ENCODE measurements at regions not wholly inside any gene's neighbourhood (a gene's known extent, or its start where the extent isn't known, plus 50 kb on each side); places are given as distances from the start of the nearest gene placed in this dataset.

- no peak for DNase-seq
These were observed 195.7 kb downstream of the ZFP36L2 start for GRCh38 chr2:43030551-43031307.

DNA sequence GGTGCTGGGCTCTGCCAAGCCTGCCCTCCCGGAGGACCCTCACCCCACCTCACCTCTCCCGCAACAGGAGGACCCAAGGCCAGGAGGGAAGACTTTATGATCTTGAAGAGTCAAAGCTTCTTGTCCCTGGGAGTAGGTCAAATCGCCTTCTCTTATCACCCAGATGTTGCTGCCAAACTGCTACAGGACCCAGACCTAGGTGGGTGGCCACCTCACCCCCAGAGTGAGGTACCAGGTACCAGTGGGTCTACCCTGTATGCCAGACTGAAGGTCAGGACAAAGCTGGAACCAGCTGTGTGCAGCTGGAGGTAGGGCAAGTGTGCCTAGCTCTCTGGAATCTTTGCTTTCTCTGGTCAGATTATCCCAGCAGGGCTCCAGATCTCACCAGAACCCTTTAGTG lies 197.2 kb downstream of the ZFP36L2 start:
- no peak for DNase-seq

GRCh38 chr2:43028188-43028587 lies 198.2 kb downstream of the ZFP36L2 start:
- no peak for DNase-seq

- no peak for DNase-seq
These were observed 199.1 kb downstream of the ZFP36L2 start for GRCh38 chr2:43027097-43027873.

- no peak for DNase-seq
These were observed 199.8 kb downstream of the ZFP36L2 start for GRCh38 chr2:43026426-43027096.

DNA sequence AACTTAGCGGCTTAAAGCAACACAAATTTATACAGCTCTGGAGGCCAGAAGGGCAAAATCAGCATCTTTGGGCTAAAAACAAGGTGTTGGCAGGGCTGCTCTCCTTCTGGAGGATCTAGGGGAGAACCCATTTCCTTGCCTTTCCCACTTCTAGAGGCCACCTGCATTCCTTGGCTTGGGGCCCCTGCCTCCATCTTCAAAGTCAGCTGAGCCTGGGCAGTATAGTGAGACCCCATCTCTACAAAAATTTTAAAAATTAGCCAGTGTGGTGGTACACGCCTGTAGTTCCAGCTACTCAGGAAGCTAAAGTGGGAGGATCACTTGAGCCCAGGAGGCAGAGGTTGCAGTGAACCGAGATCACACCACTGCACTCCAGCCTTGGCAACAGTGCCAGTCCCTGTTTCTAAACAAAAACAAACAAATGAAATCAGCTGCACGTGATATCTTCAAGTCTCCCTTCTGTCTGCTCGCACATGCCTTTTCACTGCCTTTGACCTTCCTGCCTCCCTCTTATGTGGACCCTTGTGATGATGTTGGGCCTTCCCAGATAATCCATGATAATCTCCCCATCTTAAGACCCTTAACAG lies 200.6 kb downstream of the ZFP36L2 start:
- DNase-seq: no peak

DNA sequence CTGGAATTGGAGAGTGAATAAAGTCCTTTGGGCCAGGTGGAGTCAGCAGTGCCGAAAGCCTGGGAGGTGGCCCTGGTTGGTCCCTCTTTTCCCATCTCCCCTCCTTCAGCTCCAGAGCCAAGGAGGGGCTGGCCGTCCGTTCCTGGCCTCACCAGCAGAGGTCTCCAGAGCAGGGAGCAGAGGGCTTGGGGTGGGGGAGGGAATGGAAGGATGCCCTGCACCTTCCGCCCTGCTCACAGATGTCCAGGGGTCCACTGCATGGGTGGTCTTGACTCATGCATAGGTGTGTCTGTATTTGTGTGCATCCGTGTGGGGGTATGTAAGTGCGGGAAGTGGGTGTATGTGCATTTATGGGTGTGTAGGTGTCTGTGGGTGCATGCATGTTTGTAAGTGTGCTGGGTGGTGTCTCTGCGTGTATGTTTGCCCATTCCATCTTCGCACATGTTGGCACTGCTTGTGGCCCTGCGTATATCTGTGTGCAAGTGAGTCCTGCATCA lies 201.8 kb downstream of the ZFP36L2 start:
- peak; percentile 7 for DNase-seq

GRCh38 chr2:43023791-43024514 lies 202.5 kb downstream of the ZFP36L2 start:
- no peak for DNase-seq

DNA sequence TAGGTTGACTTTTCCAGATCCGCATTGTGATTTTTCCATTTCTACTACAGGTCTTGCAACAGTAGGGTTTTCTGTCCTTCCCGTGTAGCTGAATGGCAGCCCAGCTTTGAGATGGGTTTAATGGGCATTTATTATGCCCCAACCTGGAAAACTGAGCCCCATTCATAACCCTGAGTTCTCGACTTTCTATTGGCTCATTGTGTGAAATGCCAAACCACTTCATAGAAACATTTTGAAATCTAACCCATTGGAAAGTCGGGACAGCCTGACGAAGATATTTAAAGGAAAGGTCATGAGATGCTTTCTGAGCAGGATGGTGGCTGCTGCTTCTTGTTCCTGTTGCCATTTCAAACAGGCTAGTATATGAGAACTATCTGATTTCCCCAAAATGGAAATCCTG lies 203.5 kb downstream of the ZFP36L2 start:
- DNase-seq: no peak

- no peak for DNase-seq
These were observed 204.5 kb downstream of the ZFP36L2 start for GRCh38 chr2:43021791-43022509.

- DNase-seq: no peak
These were observed 205.3 kb downstream of the ZFP36L2 start for GRCh38 chr2:43020990-43021669.

- no peak for DNase-seq
These were observed 206.1 kb downstream of the ZFP36L2 start for GRCh38 chr2:43020296-43020695.

DNA sequence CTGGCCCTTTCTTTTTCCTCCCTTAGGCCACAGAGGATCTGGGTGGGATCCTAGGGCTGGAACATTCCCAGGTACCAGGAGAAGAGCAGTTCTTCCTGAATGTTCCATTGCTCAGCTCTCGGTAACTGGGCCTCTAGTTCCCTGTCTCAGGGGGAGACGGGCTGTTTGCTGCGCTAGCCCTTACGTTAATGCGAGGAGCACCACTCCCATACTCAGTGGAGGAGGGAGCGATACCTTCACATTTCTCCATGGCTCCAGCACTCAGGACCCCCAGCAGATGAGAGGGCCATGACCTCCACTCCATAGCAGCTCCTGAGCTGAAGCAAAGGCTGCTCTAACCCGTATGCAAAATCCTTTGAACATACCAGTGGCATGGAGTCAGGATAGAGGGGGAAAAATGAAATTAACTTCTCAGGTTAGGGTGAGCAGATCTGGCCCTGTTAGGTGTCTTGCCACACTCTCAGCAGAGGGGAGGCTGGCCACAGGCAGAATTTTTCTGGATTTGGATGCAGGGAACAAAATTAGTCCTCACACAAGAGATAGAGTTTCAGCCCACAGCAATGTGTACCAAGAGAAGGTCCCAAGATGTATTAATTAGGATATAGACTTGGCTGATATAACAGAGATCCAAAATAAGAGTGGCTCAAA lies 206.7 kb downstream of the ZFP36L2 start:
- DNase-seq: no peak

GRCh38 chr2:43019025-43019367 lies 207.4 kb downstream of the ZFP36L2 start:
- no peak for DNase-seq

- no peak for DNase-seq
These were observed 208.0 kb downstream of the ZFP36L2 start for GRCh38 chr2:43018179-43019024.

DNA sequence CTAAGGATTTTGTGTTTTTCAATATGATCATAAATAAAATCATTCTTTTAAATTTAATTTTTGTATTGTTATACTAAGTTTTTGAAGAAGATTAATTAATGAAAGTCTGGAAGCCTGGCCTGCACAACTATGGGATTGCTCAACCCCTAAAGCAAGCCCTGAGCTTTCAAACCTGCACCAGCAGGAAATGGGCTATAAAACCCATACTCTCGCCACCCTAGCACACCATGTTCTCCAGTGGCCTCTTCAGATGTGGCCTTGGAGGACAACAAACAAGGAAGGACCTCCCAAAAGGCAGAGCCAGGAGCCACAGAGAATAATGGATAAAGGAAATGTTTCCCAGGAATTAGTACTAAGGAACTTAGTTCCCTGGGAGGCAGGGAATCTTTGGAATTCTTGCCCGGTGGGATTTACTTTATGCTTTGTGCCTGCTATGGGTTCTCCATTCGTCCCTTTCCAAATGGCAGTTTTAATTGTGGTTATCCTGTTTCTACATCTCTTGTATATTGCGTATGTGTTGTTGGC lies 212.5 kb downstream of the ZFP36L2 start:
- no peak for DNase-seq

DNA sequence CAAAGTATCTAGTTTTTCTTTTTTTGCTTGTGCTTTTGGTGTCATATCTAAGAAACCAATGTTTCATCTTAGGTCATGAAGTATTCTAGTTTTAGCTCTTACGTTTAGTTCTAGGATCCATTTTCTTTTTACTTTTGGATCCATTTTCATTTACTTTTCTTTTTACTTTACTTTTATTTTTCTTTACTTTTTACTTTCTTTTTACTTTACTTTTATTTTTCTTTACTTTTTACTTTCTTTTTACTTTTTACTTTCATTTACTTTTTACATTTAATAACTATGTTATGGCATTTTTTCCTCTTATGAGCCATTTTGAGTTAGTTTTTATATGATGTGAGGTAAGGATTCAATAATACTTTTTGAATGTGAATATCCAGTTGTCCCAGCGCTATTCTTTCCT lies 213.4 kb downstream of the ZFP36L2 start:
- no peak for DNase-seq

DNA sequence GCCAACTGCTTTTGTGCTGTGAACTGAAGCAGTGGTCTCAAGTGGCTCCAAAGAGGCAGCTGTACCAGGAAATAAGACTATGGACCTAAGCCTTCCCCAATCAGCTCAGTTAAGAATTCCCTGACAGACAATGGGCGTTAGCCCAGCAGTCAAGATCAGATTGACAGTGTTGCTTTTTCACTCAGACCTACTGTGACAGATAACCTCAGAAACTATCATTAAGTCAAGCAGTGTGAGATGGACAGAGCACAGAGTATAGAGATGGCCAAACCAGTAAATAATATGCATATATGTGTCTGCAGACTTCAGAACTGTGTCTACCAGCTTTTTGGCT lies 215.3 kb downstream of the ZFP36L2 start:
- no peak for DNase-seq

GRCh38 chr2:43010438-43011157 lies 215.8 kb downstream of the ZFP36L2 start:
- DNase-seq: no peak

Data from effector CD8-positive, alpha-beta T cell (primary cell).